ENCODE measurements at regions not wholly inside any gene's neighbourhood (a gene's known extent, or its start where the extent isn't known, plus 50 kb on each side); places are given as distances from the start of the nearest gene placed in this dataset.

DNA sequence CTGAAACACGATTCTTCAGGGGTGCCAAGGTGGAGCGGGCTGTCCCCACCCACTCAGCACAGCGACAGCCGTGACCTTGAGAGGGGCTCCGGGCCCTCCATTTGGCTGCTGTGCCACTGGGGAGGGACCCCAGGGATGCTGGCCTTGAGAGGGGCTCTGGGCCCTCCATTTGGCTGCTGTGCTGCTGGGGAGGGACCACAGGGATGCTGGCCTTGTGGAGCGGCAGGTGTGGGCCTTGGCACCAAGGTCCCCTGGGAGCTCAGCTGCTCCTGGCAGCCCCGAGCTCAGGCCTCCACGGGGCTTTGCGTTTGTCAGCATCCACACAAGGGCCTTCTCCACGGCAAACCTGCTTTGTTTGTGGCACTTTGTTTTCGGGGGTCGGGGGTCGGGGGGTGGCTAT, 137.6 kb upstream of the LPCAT1 start:
- H3K9me3 ChIP-seq (ENCODE audit: low read depth) = no peaks in the 10 kb centered on the region
- TF ChIP-seq, protein P1, sequence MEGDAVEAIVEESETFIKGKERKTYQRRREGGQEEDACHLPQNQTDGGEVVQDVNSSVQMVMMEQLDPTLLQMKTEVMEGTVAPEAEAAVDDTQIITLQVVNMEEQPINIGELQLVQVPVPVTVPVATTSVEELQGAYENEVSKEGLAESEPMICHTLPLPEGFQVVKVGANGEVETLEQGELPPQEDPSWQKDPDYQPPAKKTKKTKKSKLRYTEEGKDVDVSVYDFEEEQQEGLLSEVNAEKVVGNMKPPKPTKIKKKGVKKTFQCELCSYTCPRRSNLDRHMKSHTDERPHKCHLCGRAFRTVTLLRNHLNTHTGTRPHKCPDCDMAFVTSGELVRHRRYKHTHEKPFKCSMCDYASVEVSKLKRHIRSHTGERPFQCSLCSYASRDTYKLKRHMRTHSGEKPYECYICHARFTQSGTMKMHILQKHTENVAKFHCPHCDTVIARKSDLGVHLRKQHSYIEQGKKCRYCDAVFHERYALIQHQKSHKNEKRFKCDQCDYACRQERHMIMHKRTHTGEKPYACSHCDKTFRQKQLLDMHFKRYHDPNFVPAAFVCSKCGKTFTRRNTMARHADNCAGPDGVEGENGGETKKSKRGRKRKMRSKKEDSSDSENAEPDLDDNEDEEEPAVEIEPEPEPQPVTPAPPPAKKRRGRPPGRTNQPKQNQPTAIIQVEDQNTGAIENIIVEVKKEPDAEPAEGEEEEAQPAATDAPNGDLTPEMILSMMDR (IDR thresholded peaks at IDR 0.05; ENCODE audit: low read depth, low read length) = no peak
- DNase-seq (ENCODE audit: low read depth in 1 of 2, low spot score in 1 of 2) = no peak
- H3K4me3 ChIP-seq = no peak overlapping the region
- H3K27me3 ChIP-seq = peaks cover 16% of the 10 kb centered on the region
- no peaks in the 10 kb centered on the region for H3K4me1 ChIP-seq (ENCODE audit: low read depth)
- no peaks in the 10 kb centered on the region for H3K36me3 ChIP-seq
- H3K27ac ChIP-seq = no peak overlapping the region

- TF ChIP-seq, protein P1 (IDR thresholded peaks at IDR 0.05; ENCODE audit: low read depth, low read length) = no peak
- Histone ChIP-seq H3K27me3 (peaks cover 18% of the 10 kb centered on the region), H3K9me3 (ENCODE audit: low read depth) (no peaks in the 10 kb centered on the region), H3K36me3 (no peaks in the 10 kb centered on the region), H3K4me3 (no peak overlapping the region), H3K4me1 (ENCODE audit: low read depth) (no peaks in the 10 kb centered on the region), H3K27ac (no peak overlapping the region)
- no peak for DNase-seq (ENCODE audit: low read depth in 1 of 2, low spot score in 1 of 2)
These were observed 136.8 kb upstream of the LPCAT1 start for GRCh38 chr5:1660511-1660910.

DNA sequence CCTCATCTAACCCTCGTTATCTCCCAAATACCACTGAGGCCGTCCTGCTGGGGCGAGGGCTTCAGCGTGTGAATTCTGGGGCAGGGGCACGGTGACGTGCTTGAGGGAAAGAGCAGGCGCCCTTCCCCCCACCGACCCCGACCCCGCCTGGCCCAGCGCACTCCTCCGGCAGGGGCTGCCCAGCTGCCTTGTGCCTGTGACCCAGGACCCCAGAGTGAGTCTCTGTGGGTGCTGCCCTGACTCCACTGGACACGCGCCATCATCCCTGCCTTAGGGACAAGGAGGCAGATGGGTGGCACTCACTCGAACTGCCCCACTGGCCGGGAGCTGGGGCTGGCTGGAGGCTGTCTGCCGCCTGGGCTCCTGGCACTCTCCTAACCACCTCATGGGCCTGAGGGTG, 136.2 kb upstream of the LPCAT1 start:
- Histone ChIP-seq H3K9me3 (ENCODE audit: low read depth) (no peaks in the 10 kb centered on the region), H3K4me1 (ENCODE audit: low read depth) (no peaks in the 10 kb centered on the region), H3K4me3 (no peak overlapping the region), H3K27me3 (peaks cover 18% of the 10 kb centered on the region), H3K27ac (no peak overlapping the region), H3K36me3 (no peaks in the 10 kb centered on the region)
- TF ChIP-seq, protein P1 (IDR thresholded peaks at IDR 0.05; ENCODE audit: low read depth, low read length) = no peak
- no peak for DNase-seq (ENCODE audit: low read depth in 1 of 2, low spot score in 1 of 2)

GRCh38 chr5:1659100-1659981, 135.6 kb upstream of the LPCAT1 start:
- Histone ChIP-seq H3K4me3 (no peak overlapping the region), H3K4me1 (ENCODE audit: low read depth) (no peaks in the 10 kb centered on the region), H3K27ac (no peak overlapping the region), H3K27me3 (peaks cover 15% of the 10 kb centered on the region), H3K36me3 (no peaks in the 10 kb centered on the region), H3K9me3 (ENCODE audit: low read depth) (no peaks in the 10 kb centered on the region)
- no peak for DNase-seq (ENCODE audit: low read depth in 1 of 2, low spot score in 1 of 2)
- TF ChIP-seq, protein P1 (IDR thresholded peaks at IDR 0.05; ENCODE audit: low read depth, low read length) = no peak

DNA sequence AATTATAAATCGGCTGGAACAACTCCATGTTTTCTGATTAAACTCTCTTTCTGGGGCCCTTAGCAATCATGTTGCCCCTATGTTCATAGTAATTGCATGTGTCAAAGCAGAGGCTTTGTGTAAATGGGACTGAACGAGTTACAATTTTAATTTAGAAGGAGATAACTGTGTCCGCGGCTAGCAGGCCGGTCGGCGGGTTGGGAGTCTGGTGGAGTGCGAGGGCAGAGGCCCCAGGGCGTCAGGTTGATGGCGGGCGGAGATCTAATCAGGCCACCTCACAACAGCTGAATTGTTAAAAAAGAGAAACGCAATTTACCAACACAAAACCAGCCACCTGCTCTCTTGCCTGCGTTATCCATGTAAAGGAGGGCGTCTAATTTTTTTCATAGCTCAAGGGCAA, 134.9 kb upstream of the LPCAT1 start:
- TF ChIP-seq, protein P1 (IDR thresholded peaks at IDR 0.05; ENCODE audit: low read depth, low read length) = no peak
- Histone ChIP-seq H3K27me3 (peaks cover 13% of the 10 kb centered on the region), H3K36me3 (no peaks in the 10 kb centered on the region), H3K9me3 (ENCODE audit: low read depth) (no peaks in the 10 kb centered on the region), H3K4me1 (ENCODE audit: low read depth) (no peaks in the 10 kb centered on the region), H3K4me3 (no peak overlapping the region), H3K27ac (no peak overlapping the region)
- no peak for DNase-seq (ENCODE audit: low read depth in 1 of 2, low spot score in 1 of 2)

Measured in cardiac muscle cell (in vitro differentiated cells and primary cell).